ENCODE measurements at regions not wholly inside any gene's neighbourhood (a gene's known extent, or its start where the extent isn't known, plus 50 kb on each side); places are given as distances from the start of the nearest gene placed in this dataset.
"Not testable (repeated sequence)": the region's sequence is repeated elsewhere in the genome, so short reads cannot be mapped to it uniquely, and the experiment has no call there.

DNA sequence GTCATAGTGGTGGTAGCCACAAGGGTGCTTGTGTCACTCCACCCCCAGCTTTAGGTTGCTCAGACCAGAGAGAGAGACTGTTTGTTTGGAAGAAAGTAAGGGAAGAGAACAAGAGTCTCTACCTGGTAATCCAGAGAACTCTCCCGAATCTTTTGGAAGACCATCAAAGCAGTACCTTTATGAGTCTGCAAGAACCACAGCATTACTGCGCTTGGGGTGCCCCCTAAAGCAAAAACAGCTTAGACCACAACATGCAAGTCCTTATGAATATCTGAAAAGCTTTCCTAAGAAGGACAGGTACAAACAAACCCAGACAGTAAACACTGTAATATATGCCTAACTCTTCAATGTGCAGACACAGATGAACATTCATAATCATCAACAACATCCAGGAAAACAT lies 1398.6 kb upstream of the C9orf72 start:
- H3K36me3 Mint-ChIP-seq: peaks cover 0 to 9% of the 10 kb centered on the region in 2 donors

DNA sequence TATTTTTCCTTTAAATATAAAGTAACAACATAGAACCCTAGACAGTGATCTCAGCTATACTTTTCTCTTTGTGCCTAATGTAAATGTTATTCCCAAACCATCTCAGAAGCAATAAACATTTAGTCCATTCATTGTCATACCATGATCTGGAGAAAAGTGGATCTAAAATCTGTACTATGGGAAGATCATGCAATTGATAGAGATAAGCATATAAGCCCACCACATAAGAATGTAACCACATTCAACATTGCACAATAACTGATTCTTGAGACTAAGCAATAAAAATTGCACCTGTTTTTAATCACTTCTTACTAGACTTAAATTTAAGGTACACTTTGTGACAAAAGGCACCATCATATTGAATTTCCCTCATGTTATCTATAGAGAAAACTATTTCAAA lies 1403.0 kb upstream of the C9orf72 start:
- H3K9me3 Mint-ChIP-seq: peaks cover 14 to 27% of the 10 kb centered on the region in 2 donors
- ATAC-seq (no peak), DNase-seq (ENCODE audit: low spot score in 2 of 2) (no peak)
- H3K36me3 Mint-ChIP-seq: peaks cover 0 to 9% of the 10 kb centered on the region in 2 donors
- no peak overlapping the region for H3K27ac Mint-ChIP-seq

More for the DNA sequence above, 1398.6 kb upstream of the C9orf72 start:
- Mint-ChIP-seq H3K27ac (no peak overlapping the region), H3K9me3 (peaks cover 26 to 30% of the 10 kb centered on the region in 2 donors)
- no peak for ATAC-seq
- DNase-seq (ENCODE audit: low spot score in 2 of 2): no peak

DNA sequence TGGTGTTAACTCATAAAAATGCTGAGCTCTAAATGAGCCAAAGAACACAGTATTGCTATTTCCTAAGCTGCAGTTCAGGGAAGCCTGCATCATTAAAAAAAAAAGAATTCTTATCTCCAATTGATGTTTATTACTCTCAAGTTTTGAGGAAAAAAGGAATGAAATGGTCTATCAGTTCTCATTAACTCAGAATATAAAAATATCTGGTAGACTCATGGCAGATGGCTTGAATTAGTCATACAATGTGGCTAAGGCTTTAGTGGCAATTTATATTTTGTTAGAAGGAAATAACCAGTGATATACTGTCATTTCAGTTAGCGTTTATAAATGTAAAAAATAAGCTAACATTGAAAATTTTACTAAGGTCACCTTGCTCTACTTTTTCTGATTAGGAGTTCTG lies 1403.4 kb upstream of the C9orf72 start:
- peaks cover 0 to 7% of the 10 kb centered on the region in 2 donors for H3K36me3 Mint-ChIP-seq
- no peak overlapping the region for H3K27ac Mint-ChIP-seq
- no peak for ATAC-seq
- DNase-seq (ENCODE audit: low spot score in 2 of 2): no peak
- H3K9me3 Mint-ChIP-seq: peaks cover 16 to 29% of the 10 kb centered on the region in 2 donors

GRCh38 chr9:28981129-28981528 lies 1407.8 kb upstream of the C9orf72 start:
- peaks cover 7 to 13% of the 10 kb centered on the region in 2 donors for H3K9me3 Mint-ChIP-seq
- ATAC-seq: no peak
- no peak overlapping the region for H3K27ac Mint-ChIP-seq
- H3K36me3 Mint-ChIP-seq: no peaks in the 10 kb centered on the region
- no peak for DNase-seq (ENCODE audit: low spot score in 2 of 2)

DNA sequence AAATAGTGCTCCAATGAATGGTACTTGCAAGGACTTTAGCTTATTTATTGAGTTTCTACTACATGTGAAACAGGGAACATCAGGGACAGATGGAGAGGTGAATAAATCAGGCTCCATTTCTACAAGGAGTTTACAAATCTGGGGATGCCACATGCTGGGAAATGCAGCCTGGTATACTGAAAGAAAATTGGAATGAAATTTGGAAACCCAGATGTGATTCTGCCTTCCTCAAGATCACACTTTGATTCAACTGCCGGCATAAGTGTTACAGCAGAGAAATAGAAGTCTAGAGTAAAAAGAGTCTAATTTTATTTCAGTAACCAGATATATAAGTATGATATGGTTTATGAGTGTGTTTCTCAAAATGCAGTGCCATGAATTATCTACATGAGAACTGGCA lies 1408.4 kb upstream of the C9orf72 start:
- Mint-ChIP-seq H3K27ac (peak overlapping the region in 1 of 2 donors; percentile 9), H3K9me3 (peaks cover 7 to 17% of the 10 kb centered on the region in 2 donors), H3K36me3 (no peaks in the 10 kb centered on the region)
- DNase-seq (ENCODE audit: low spot score in 2 of 2): no peak
- ATAC-seq: no peak

GRCh38 chr9:28984016-28984415 lies 1410.7 kb upstream of the C9orf72 start:
- no peaks in the 10 kb centered on the region for H3K36me3 Mint-ChIP-seq
- DNase-seq (ENCODE audit: low spot score in 2 of 2) (no peak), ATAC-seq (no peak)
- no peak overlapping the region for H3K27ac Mint-ChIP-seq
- H3K9me3 Mint-ChIP-seq: peaks cover 7 to 22% of the 10 kb centered on the region in 2 donors

GRCh38 chr9:28990009-28990408 lies 1416.7 kb upstream of the C9orf72 start:
- H3K27ac Mint-ChIP-seq; DNase-seq (ENCODE audit: low spot score in 2 of 2); ATAC-seq: not testable (repeated sequence)
- Mint-ChIP-seq H3K36me3 (peaks cover 0 to 12% of the 10 kb centered on the region in 2 donors), H3K9me3 (peaks cover 11 to 13% of the 10 kb centered on the region in 2 donors)

- DNase-seq (ENCODE audit: low spot score in 2 of 2) (no peak), ATAC-seq (no peak)
- H3K27ac Mint-ChIP-seq: no peak overlapping the region
- peaks cover 11 to 12% of the 10 kb centered on the region in 2 donors for H3K9me3 Mint-ChIP-seq
- H3K36me3 Mint-ChIP-seq: no peaks in the 10 kb centered on the region
These were observed 1425.8 kb upstream of the C9orf72 start for GRCh38 chr9:28999057-28999456.

GRCh38 chr9:28999806-29000205 lies 1426.5 kb upstream of the C9orf72 start:
- DNase-seq (ENCODE audit: low spot score in 2 of 2) (no peak), ATAC-seq (no peak)
- H3K9me3 Mint-ChIP-seq: peaks cover 11 to 12% of the 10 kb centered on the region in 2 donors
- no peak overlapping the region for H3K27ac Mint-ChIP-seq
- no peaks in the 10 kb centered on the region for H3K36me3 Mint-ChIP-seq

DNA sequence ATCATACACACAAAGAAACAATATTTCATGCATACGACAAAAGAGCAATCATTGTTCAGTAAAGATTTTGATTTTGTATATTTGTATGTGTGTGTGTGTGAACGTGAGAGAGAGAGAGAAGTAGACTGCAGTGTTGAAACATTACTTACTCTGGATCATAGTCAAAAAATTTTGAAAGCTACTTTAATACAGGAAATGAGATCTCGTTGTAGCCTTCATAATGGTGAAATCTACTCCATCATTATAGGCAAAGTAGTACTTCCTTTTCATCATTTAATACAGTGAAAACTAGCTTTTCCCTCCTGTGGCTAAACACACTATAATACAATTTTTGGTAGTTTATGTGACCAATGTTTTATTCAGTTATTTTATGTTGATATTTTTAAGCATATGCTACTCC lies 1427.7 kb upstream of the C9orf72 start:
- no peak overlapping the region for H3K27ac Mint-ChIP-seq
- ATAC-seq (no peak), DNase-seq (ENCODE audit: low spot score in 2 of 2) (no peak)
- no peaks in the 10 kb centered on the region for H3K36me3 Mint-ChIP-seq
- H3K9me3 Mint-ChIP-seq: peaks cover 11 to 12% of the 10 kb centered on the region in 2 donors

GRCh38 chr9:29004988-29005387 lies 1431.7 kb upstream of the C9orf72 start:
- ATAC-seq (no peak), DNase-seq (ENCODE audit: low spot score in 2 of 2) (no peak)
- H3K9me3 Mint-ChIP-seq: peaks cover 8 to 13% of the 10 kb centered on the region in 2 donors
- H3K36me3 Mint-ChIP-seq: no peaks in the 10 kb centered on the region
- H3K27ac Mint-ChIP-seq: no peak overlapping the region

DNA sequence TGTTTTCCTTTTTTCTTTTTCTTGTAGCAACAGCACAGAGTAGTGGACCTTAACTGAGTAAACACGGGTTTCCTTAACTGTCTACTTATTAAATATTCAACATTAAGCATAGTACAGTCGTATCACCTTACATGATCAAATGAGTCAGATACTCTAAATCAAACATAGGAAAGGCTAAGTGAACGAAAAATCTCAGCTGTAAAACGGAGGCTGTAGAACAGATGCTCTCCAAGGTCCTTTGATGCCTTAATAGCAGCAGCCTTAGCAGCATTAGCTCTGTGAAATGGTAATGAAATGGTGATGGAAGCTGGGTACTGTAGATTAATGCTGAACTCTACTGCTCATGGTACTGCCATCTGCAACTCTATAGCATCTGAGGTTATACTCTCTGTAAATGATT lies 1433.3 kb upstream of the C9orf72 start:
- no peak overlapping the region for H3K27ac Mint-ChIP-seq
- H3K9me3 Mint-ChIP-seq: peaks cover 5 to 15% of the 10 kb centered on the region in 2 donors
- no peak for ATAC-seq
- DNase-seq (ENCODE audit: low spot score in 2 of 2): no peak
- no peaks in the 10 kb centered on the region for H3K36me3 Mint-ChIP-seq

DNA sequence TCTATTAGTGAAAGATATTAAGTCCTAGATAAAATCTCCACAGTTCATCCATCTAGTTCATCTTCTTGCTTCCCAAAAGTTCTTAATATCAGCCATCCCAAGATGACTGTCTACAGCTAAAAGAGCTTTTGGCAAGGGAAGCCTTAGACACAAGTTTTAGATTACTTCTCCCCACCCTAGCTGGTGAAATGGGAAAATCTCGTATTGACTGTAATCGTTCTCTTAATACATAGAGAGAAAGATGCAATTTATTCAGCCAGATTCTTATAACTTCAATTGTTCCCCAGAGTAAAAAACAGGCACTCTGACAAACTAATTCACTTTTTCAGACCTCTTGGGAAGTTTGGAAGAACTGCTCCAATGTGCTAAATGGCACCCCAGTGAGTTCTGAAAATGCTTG lies 1439.6 kb upstream of the C9orf72 start:
- ATAC-seq: no peak
- Mint-ChIP-seq H3K27ac (no peak overlapping the region), H3K36me3 (no peaks in the 10 kb centered on the region), H3K9me3 (peaks cover 8 to 11% of the 10 kb centered on the region in 2 donors)
- DNase-seq (ENCODE audit: low spot score in 2 of 2): no peak

DNA sequence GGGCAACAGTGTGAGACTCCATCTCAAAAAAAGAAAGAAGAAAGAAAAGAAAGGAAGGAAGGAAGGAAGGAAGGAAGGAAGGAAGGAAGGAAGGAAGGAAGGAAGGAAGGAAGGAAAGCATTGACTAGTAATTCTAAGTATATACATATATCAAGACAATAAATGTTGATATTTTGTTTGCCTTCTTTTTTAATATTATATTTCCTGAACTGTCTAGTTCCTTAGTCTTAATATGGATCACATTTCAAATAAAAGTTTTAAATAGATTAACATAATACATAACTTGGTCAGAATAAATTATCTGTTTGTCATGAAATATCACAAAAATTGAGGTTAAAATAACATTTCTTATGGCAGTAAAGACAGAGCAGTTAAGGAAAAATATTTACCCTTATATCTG lies 1448.4 kb upstream of the C9orf72 start:
- H3K36me3 Mint-ChIP-seq: no peaks in the 10 kb centered on the region
- peaks cover 9 to 22% of the 10 kb centered on the region in 2 donors for H3K9me3 Mint-ChIP-seq
- H3K27ac Mint-ChIP-seq: no peak overlapping the region
- ATAC-seq (no peak), DNase-seq (ENCODE audit: low spot score in 2 of 2) (no peak)

DNA sequence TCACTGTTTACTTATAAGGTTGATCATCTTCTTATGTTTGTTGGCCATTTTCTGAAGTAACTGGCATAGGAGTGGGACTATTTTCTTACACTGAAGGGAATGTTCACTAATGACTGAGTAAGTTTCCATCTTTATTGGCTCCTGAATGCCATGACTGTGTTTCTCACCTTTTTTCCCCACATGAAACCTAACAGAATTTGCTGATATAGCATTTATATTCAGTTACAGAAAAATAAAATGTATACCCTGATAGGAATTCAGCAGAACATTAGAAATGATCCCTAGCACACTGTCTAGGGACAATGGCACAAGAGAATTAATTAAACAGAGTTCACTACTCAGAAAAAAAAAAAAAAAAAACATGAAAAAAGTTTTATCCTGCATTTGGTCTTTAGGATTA lies 1465.1 kb upstream of the C9orf72 start:
- Mint-ChIP-seq H3K9me3 (peaks cover 6 to 10% of the 10 kb centered on the region in 2 donors), H3K27ac (no peak overlapping the region), H3K36me3 (no peaks in the 10 kb centered on the region)
- no peak for DNase-seq (ENCODE audit: low spot score in 2 of 2)
- no peak for ATAC-seq

DNA sequence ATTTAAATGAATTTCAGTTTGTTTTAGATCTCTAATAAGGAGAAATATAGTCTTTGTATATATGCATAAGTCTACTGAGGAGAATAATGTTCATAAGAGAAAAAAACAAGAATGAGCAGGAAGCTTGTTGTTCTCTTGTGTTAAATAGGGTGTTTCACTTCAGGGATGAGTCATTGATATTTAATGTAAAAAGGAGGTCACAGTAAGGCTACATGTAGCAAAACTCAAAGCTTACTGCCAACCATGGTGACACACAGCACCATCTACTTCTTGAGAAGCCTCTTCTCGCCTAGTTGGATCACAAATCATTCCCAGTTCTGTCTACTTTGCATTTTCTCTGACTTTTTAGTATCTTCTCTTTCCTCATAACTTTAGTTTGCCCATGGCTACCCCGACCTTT lies 1466.0 kb upstream of the C9orf72 start:
- Mint-ChIP-seq H3K36me3 (no peaks in the 10 kb centered on the region), H3K27ac (no peak overlapping the region), H3K9me3 (peaks cover 6 to 10% of the 10 kb centered on the region in 2 donors)
- no peak for ATAC-seq
- DNase-seq (ENCODE audit: low spot score in 2 of 2): no peak

GRCh38 chr9:29043072-29043471 lies 1469.8 kb upstream of the C9orf72 start:
- peaks cover 9 to 10% of the 10 kb centered on the region in 2 donors for H3K9me3 Mint-ChIP-seq
- no peaks in the 10 kb centered on the region for H3K36me3 Mint-ChIP-seq

DNA sequence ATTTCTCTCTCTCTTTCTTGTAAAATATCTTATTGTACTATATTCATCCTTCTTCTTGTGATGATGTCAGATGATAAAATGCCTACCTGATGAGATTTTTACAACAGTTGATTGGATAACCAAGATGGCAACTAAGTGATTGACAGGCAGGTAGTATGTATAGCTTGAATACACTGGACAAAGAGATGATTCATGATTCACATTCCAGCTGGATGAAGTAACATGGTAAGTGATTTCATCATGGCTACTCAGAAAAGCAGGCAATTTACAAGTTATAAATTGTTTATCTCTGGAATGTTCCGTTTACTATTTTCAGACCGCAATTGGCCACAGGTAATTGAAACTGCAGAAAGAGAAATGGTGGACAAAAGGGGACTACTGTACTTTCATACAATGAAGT lies 1471.7 kb upstream of the C9orf72 start:
- DNase-seq (ENCODE audit: low spot score in 2 of 2) (no peak), ATAC-seq (no peak)
- Mint-ChIP-seq H3K36me3 (no peaks in the 10 kb centered on the region), H3K27ac (no peak overlapping the region), H3K9me3 (peaks cover 9 to 10% of the 10 kb centered on the region in 2 donors)

More at GRCh38 chr9:29043072-29043471, 1469.8 kb upstream of the C9orf72 start:
- DNase-seq (ENCODE audit: low spot score in 2 of 2) (no peak), ATAC-seq (no peak)
- no peak overlapping the region for H3K27ac Mint-ChIP-seq

DNA sequence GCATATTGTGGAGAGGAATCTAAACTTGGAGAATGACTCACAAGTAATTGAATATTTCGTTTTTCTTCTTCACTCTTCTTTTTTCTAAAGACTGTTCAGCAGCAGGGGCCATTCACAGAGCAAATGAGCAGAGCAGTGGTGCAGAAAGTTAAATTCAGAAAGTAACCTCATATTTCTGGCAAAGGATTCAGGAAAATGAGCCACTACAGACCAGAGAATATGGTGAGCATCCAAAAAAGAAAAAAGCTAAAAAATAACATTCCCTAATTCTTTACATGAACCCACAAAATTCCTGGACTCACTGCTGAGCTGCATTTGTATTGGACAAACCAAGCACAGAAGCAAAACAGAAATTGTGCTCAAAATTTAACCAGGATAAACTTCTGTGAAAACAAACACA lies 1486.8 kb upstream of the C9orf72 start:
- H3K27ac Mint-ChIP-seq: no peak overlapping the region
- peaks cover 17 to 21% of the 10 kb centered on the region in 2 donors for H3K9me3 Mint-ChIP-seq

More for the DNA sequence above, 1486.8 kb upstream of the C9orf72 start:
- ATAC-seq (no peak), DNase-seq (ENCODE audit: low spot score in 2 of 2) (no peak)
- H3K36me3 Mint-ChIP-seq: peaks cover 0 to 4% of the 10 kb centered on the region in 2 donors
